Fibroblast of villous mesenchyme (primary cell): ENCODE measurements at regions not wholly inside any gene's neighbourhood (a gene's known extent, or its start where the extent isn't known, plus 50 kb on each side); places are given as distances from the start of the nearest gene placed in this dataset.

Experiments used
- DNase-seq: peaks from one replicate; pipeline ENCODE4 v3.0.0-alpha.2; 2010; ENCODE audit warnings: low read depth
- H3K4me3 ChIP-seq: 2 replicates; pipeline ENCODE4 v1.5.1; 2011; ENCODE audit warnings: low read depth, mild to moderate bottlenecking, low read length
- TF ChIP-seq, protein P1 (sequence below): IDR thresholded peaks from 2 replicates; pipeline ENCODE4 v1.5.1; 2012; ENCODE audit warnings: low read depth, mild to moderate bottlenecking, low read length; ENCODE audit not compliant: insufficient read depth

GRCh38 chr6:168744861-168745260 lies 303.9 kb downstream of the SMOC2 start:
- no peak for DNase-seq
- TF ChIP-seq, protein P1, sequence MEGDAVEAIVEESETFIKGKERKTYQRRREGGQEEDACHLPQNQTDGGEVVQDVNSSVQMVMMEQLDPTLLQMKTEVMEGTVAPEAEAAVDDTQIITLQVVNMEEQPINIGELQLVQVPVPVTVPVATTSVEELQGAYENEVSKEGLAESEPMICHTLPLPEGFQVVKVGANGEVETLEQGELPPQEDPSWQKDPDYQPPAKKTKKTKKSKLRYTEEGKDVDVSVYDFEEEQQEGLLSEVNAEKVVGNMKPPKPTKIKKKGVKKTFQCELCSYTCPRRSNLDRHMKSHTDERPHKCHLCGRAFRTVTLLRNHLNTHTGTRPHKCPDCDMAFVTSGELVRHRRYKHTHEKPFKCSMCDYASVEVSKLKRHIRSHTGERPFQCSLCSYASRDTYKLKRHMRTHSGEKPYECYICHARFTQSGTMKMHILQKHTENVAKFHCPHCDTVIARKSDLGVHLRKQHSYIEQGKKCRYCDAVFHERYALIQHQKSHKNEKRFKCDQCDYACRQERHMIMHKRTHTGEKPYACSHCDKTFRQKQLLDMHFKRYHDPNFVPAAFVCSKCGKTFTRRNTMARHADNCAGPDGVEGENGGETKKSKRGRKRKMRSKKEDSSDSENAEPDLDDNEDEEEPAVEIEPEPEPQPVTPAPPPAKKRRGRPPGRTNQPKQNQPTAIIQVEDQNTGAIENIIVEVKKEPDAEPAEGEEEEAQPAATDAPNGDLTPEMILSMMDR = no peak
- no peak overlapping the region for H3K4me3 ChIP-seq

GRCh38 chr6:168741942-168742782 lies 301.2 kb downstream of the SMOC2 start:
- TF ChIP-seq, protein P1 = no peak
- H3K4me3 ChIP-seq = no peak overlapping the region
- DNase-seq = no peak

DNA sequence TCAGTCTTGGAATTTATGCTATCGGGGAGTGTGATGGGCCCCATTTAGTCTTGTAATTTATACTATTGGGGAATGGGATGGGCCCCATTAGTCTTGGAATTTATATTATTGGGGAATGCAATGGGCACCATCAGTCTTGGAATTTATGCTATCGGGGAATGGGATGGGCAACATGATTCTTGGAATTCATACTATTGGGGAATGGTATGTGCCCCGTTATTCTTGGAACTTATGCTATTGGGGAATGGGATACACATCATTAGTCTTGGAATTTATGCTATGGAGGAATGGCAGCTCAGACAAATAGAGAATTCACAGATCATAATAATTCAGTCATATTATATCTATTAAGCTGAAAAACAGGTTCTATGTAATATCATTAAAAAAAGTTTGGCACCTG lies 300.3 kb downstream of the SMOC2 start:
- no peak for DNase-seq
- TF ChIP-seq, protein P1 = no peak
- H3K4me3 ChIP-seq = no peak overlapping the region

DNA sequence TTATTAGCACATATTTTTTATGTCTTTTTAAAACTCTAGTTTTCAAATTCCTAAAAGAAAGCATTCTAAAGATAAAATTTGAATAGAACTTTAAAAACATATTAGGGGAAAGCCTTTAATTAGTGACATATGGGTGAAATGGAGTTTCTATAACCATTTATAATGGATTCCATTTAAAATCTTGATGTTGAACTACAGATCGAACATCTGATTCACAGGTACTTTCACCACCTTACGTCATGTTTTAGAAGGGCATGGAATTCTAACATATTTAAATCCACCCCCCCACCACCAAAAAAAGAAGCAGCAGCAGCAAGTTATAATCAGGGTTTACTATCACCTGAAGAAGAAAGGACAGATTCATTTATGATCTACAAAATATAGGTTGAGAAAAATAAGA lies 298.4 kb downstream of the SMOC2 start:
- no peak overlapping the region for H3K4me3 ChIP-seq
- TF ChIP-seq, protein P1 = no peak
- no peak for DNase-seq

- DNase-seq = no peak
- TF ChIP-seq, protein P1 = no peak
- H3K4me3 ChIP-seq = no peak overlapping the region
Measured at GRCh38 chr6:168737481-168737880, 296.5 kb downstream of the SMOC2 start.

DNA sequence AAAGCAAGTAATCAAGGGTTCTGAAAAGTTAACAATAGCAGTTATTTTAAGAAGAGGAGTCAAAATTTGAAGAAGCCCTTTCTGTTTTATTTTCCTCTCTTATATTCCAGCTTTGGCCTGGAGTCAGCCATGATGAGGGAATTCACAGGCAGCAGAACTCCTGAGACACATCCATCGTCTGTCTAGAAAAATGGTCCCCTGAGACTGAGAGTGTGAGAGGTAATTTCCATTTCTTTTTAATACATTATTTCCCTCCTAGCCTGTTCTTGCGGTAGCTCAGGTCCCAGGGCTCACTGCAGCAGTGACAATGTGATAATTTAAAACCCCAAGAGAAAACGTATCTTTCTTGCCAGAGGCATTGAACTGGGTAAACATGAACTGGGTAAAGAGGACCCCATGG lies 296.0 kb downstream of the SMOC2 start:
- TF ChIP-seq, protein P1 = no peak
- DNase-seq = no peak
- no peak overlapping the region for H3K4me3 ChIP-seq

GRCh38 chr6:168736039-168736438 lies 295.1 kb downstream of the SMOC2 start:
- DNase-seq = no peak
- H3K4me3 ChIP-seq = no peak overlapping the region
- TF ChIP-seq, protein P1 = no peak
